Mammary epithelial cell (primary cell): ENCODE measurements at regions not wholly inside any gene's neighbourhood (a gene's known extent, or its start where the extent isn't known, plus 50 kb on each side); places are given as distances from the start of the nearest gene placed in this dataset.

Experiments used
- EZH2 ChIP-seq: IDR thresholded peaks from 2 replicates; pipeline ENCODE4 v1.6.1; 2012; ENCODE audit warnings: low read length, inconsistent platforms, borderline replicate concordance
- TF ChIP-seq, protein P1 (sequence below), 2 donors: IDR thresholded peaks in 1 of 2; conservative IDR thresholded peaks in 1 of 2; 2 replicates each; pipeline ENCODE4 v1.5.1; 2011 to 2012; ENCODE audit warnings: inconsistent platforms in 2 of 2, low read length in 2 of 2, mild to moderate bottlenecking in 2 of 2, control low read depth in 1 of 2, low read depth in 1 of 2; ENCODE audit not compliant: insufficient read depth in 1 of 2; ENCODE audit errors: extremely low read depth in 1 of 2

- no peak for TF ChIP-seq EZH2
- TF ChIP-seq, protein P1, sequence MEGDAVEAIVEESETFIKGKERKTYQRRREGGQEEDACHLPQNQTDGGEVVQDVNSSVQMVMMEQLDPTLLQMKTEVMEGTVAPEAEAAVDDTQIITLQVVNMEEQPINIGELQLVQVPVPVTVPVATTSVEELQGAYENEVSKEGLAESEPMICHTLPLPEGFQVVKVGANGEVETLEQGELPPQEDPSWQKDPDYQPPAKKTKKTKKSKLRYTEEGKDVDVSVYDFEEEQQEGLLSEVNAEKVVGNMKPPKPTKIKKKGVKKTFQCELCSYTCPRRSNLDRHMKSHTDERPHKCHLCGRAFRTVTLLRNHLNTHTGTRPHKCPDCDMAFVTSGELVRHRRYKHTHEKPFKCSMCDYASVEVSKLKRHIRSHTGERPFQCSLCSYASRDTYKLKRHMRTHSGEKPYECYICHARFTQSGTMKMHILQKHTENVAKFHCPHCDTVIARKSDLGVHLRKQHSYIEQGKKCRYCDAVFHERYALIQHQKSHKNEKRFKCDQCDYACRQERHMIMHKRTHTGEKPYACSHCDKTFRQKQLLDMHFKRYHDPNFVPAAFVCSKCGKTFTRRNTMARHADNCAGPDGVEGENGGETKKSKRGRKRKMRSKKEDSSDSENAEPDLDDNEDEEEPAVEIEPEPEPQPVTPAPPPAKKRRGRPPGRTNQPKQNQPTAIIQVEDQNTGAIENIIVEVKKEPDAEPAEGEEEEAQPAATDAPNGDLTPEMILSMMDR (conservative IDR thresholded peaks at IDR 0.05 in 1 of 2, IDR thresholded peaks at IDR 0.05 in 1 of 2; ENCODE audit: extremely low read depth in 1 of 2, insufficient read depth in 1 of 2, low read depth in 1 of 2, low read length in 2 of 2): no peak
These were observed 134.1 kb upstream of the EEPD1 start for GRCh38 chr7:36018816-36019484.
